ENCODE measurements at regions not wholly inside any gene's neighbourhood (a gene's known extent, or its start where the extent isn't known, plus 50 kb on each side); places are given as distances from the start of the nearest gene placed in this dataset.

- no peak for DNase-seq
- peaks cover 5% of the 10 kb centered on the region; the same call in 1 of the 2 replicates for H3K4me1 ChIP-seq
- no peak overlapping the region for H3K27ac Mint-ChIP-seq (ENCODE audit: unreplicated experiment)
- no TSS peak for BruUV-seq (replicated peaks)
- H3K4me1 Mint-ChIP-seq (ENCODE audit: low read depth, unreplicated experiment) = peaks cover 4% of the 10 kb centered on the region
- H3K4me3 ChIP-seq (ENCODE audit: low read depth, low read length) = no peak overlapping the region
- intact Hi-C loops (cut with micrococcal nuclease; ENCODE audit: unreplicated experiment) = no loop called here
- H3K9me3 ChIP-seq = no peaks in the 10 kb centered on the region
- H3K27me3 ChIP-seq (replicated peaks; ENCODE audit: control insufficient read depth, insufficient read depth, low read length) = no peaks in the 10 kb centered on the region
- H3K36me3 ChIP-seq (ENCODE audit: control insufficient read depth, insufficient read depth, low read length) = no peaks in the 10 kb centered on the region
- CTCF ChIA-PET = no interaction called here
- TF ChIP-seq, protein P1, sequence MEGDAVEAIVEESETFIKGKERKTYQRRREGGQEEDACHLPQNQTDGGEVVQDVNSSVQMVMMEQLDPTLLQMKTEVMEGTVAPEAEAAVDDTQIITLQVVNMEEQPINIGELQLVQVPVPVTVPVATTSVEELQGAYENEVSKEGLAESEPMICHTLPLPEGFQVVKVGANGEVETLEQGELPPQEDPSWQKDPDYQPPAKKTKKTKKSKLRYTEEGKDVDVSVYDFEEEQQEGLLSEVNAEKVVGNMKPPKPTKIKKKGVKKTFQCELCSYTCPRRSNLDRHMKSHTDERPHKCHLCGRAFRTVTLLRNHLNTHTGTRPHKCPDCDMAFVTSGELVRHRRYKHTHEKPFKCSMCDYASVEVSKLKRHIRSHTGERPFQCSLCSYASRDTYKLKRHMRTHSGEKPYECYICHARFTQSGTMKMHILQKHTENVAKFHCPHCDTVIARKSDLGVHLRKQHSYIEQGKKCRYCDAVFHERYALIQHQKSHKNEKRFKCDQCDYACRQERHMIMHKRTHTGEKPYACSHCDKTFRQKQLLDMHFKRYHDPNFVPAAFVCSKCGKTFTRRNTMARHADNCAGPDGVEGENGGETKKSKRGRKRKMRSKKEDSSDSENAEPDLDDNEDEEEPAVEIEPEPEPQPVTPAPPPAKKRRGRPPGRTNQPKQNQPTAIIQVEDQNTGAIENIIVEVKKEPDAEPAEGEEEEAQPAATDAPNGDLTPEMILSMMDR (IDR thresholded peaks at IDR 0.05; ENCODE audit: insufficient read depth in 1 of 2, low read depth in 1 of 2, low read length in 1 of 2, severe bottlenecking in 1 of 2, unreplicated experiment in 1 of 2) = no peak
- H3K4me3 Mint-ChIP-seq (ENCODE audit: unreplicated experiment) = no peak overlapping the region
- H3K9me3 Mint-ChIP-seq (ENCODE audit: unreplicated experiment) = no peaks in the 10 kb centered on the region
- H3K27me3 Mint-ChIP-seq (ENCODE audit: insufficient read depth, unreplicated experiment) = no peaks in the 10 kb centered on the region
- POLR2A ChIA-PET = no interaction called here
- H3K36me3 Mint-ChIP-seq (ENCODE audit: insufficient read depth, unreplicated experiment) = no peaks in the 10 kb centered on the region
Observed at GRCh38 chr10:88092265-88092664, 228.8 kb downstream of the PTEN start.

- ChIA-PET CTCF (no interaction called here), POLR2A (no interaction called here)
- Mint-ChIP-seq H3K36me3 (ENCODE audit: insufficient read depth, unreplicated experiment) (no peaks in the 10 kb centered on the region), H3K9me3 (ENCODE audit: unreplicated experiment) (no peaks in the 10 kb centered on the region), H3K27me3 (ENCODE audit: insufficient read depth, unreplicated experiment) (no peaks in the 10 kb centered on the region), H3K27ac (ENCODE audit: unreplicated experiment) (no peak overlapping the region), H3K4me3 (ENCODE audit: unreplicated experiment) (no peak overlapping the region), H3K4me1 (ENCODE audit: low read depth, unreplicated experiment) (no peaks in the 10 kb centered on the region)
- peaks cover 5% of the 10 kb centered on the region; the same call in 1 of the 2 replicates for H3K4me1 ChIP-seq
- intact Hi-C loops (cut with micrococcal nuclease; ENCODE audit: unreplicated experiment) = no loop called here
- H3K4me3 ChIP-seq (ENCODE audit: low read depth, low read length) = no peak overlapping the region
- no peaks in the 10 kb centered on the region for H3K9me3 ChIP-seq
- TF ChIP-seq, protein P1 (IDR thresholded peaks at IDR 0.05; ENCODE audit: insufficient read depth in 1 of 2, low read depth in 1 of 2, low read length in 1 of 2, severe bottlenecking in 1 of 2, unreplicated experiment in 1 of 2) = no peak
- no peaks in the 10 kb centered on the region for H3K36me3 ChIP-seq (ENCODE audit: control insufficient read depth, insufficient read depth, low read length)
- no peak for DNase-seq
- H3K27me3 ChIP-seq (replicated peaks; ENCODE audit: control insufficient read depth, insufficient read depth, low read length) = no peaks in the 10 kb centered on the region
- BruUV-seq (replicated peaks) = no TSS peak
Observed at GRCh38 chr10:88092973-88093372, 229.5 kb downstream of the PTEN start.

GRCh38 chr10:88094795-88095194 is 231.4 kb downstream of the PTEN start:
- no peak for DNase-seq
- H3K27me3 Mint-ChIP-seq (ENCODE audit: insufficient read depth, unreplicated experiment) = no peaks in the 10 kb centered on the region
- H3K27ac Mint-ChIP-seq (ENCODE audit: unreplicated experiment) = no peak overlapping the region
- no peak overlapping the region for H3K4me3 Mint-ChIP-seq (ENCODE audit: unreplicated experiment)
- intact Hi-C loops (cut with micrococcal nuclease; ENCODE audit: unreplicated experiment) = no loop called here
- peaks cover 5% of the 10 kb centered on the region; the same call in 1 of the 2 replicates for H3K4me1 ChIP-seq
- H3K9me3 Mint-ChIP-seq (ENCODE audit: unreplicated experiment) = no peaks in the 10 kb centered on the region
- no peaks in the 10 kb centered on the region for H3K36me3 Mint-ChIP-seq (ENCODE audit: insufficient read depth, unreplicated experiment)
- POLR2A ChIA-PET = no interaction called here
- BruUV-seq (replicated peaks) = no TSS peak
- TF ChIP-seq, protein P1 (IDR thresholded peaks at IDR 0.05; ENCODE audit: insufficient read depth in 1 of 2, low read depth in 1 of 2, low read length in 1 of 2, severe bottlenecking in 1 of 2, unreplicated experiment in 1 of 2) = no peak
- CTCF ChIA-PET = interaction anchor here (1.0 kb wide), 1 partner anchor 307 kb away, joined by 3 read pairs; no protein-coding TSS in a partner anchor
- H3K9me3 ChIP-seq = no peaks in the 10 kb centered on the region
- H3K4me3 ChIP-seq (ENCODE audit: low read depth, low read length) = no peak overlapping the region
- H3K27me3 ChIP-seq (replicated peaks; ENCODE audit: control insufficient read depth, insufficient read depth, low read length) = no peaks in the 10 kb centered on the region
- no peaks in the 10 kb centered on the region for H3K36me3 ChIP-seq (ENCODE audit: control insufficient read depth, insufficient read depth, low read length)
- no peaks in the 10 kb centered on the region for H3K4me1 Mint-ChIP-seq (ENCODE audit: low read depth, unreplicated experiment)
